ENCODE measurements at regions not wholly inside any gene's neighbourhood (a gene's known extent, or its start where the extent isn't known, plus 50 kb on each side); places are given as distances from the start of the nearest gene placed in this dataset.
A peak's percentile ranks its signal among the peaks of the same experiment; 100 is the strongest.
"Not testable (repeated sequence)": the region's sequence is repeated elsewhere in the genome, so short reads cannot be mapped to it uniquely, and the experiment has no call there.

DNA sequence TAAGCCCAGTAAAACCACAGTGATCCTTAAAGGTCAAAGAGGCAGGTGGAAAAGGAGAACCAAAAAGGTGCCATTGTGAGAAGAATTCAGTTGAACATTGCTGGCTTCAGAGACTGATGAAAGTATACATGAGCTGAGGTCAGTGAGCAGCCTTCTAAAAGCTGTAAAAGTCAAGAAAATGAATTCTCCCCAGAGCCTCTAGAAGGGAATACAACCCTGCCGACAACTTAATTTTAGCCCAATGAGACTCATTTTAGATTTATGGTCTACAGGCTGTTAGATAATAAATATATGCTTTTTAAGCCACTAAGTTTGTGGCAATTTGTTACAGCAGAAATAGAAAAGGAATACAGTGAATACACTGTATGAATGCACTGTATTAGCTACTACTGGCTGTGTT, 911.4 kb downstream of the TRIB2 start:
- Mint-ChIP-seq H3K27me3 (no peaks in the 10 kb centered on the region), H3K4me1 (no peaks in the 10 kb centered on the region), H3K27ac (no peak overlapping the region), H3K9me3 (peaks cover 0 to 4% (median 4%) of the 10 kb centered on the region in 3 donors), H3K4me3 (no peak overlapping the region), H3K36me3 (no peaks in the 10 kb centered on the region)

DNA sequence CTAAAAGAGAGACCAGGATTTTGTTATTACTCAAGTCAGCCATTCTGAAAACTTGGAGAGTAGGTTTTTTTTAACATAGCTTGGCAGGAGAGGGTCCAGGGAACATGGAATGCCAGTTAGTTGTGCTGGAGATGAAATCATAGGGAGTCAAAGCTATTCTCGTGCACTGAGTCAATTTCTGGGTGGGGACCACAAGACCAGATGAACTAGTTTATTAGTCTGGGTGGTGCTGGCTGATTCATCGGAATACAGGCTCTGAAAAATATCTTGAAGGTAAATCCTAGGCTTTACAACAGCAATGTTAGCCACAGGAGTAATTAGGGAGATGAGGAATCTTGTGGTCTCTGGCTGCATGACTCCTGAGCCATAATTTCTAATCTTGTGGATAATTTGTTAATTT, 921.4 kb downstream of the TRIB2 start:
- no peaks in the 10 kb centered on the region for H3K36me3 Mint-ChIP-seq
- H3K27me3 Mint-ChIP-seq: no peaks in the 10 kb centered on the region
- peaks cover 2 to 17% (median 3%) of the 10 kb centered on the region in 3 donors for H3K9me3 Mint-ChIP-seq
- H3K27ac Mint-ChIP-seq: no peak overlapping the region
- H3K4me3 Mint-ChIP-seq: no peak overlapping the region
- no peaks in the 10 kb centered on the region for H3K4me1 Mint-ChIP-seq

DNA sequence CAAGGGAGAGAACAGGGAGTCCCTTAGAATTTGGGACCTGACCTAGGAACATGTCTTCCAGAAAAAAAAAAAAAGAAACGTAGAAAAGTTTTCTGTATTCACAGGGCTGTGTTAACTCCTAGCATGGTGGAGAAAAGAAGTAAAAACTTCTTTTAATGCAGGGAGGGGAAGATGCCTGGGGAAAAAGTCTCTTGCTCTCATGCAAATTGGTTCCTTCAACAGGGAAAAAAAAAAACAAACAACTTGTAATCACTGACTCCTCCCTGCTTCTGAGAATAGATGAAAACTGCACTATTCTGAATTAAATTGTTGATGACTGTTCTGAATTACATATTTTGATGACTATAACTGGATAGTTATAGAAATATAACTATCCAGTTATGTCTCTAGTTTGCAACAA, 933.2 kb downstream of the TRIB2 start:
- no peaks in the 10 kb centered on the region for H3K4me1 Mint-ChIP-seq
- no peak overlapping the region for H3K27ac Mint-ChIP-seq
- no peaks in the 10 kb centered on the region for H3K36me3 Mint-ChIP-seq
- no peaks in the 10 kb centered on the region for H3K27me3 Mint-ChIP-seq
- peaks cover 3 to 19% (median 10%) of the 10 kb centered on the region in 3 donors for H3K9me3 Mint-ChIP-seq
- no peak overlapping the region for H3K4me3 Mint-ChIP-seq

DNA sequence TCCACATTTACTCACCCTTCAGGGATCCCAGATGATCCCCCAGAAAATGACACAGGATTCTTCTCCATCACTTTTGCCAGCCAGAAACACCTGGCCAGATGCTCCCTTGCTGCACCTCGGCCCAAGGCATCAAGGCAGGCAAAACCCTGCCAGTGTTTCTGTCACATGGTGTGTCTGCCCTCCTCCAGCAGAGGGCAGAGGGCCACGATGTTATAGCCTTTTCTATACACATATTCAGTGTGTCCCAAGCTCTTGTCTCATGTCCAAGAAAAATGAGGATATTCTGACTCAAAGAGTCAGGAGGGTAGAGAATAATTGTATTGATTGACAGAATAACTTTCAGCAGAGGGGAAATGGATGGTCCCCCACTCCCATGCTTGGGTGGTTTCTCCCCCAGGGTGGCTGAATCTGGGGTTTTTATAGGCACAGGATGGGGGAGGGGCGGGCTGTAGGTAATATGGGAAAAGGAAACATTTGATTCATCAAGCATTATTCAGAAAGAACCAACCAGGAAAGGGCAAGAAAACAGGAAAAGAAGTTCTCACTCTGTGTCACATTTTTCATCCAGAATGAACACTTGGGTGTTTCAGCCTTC, 933.9 kb downstream of the TRIB2 start:
- peaks cover 2 to 19% (median 10%) of the 10 kb centered on the region in 3 donors for H3K9me3 Mint-ChIP-seq
- no peak overlapping the region for H3K27ac Mint-ChIP-seq
- H3K36me3 Mint-ChIP-seq: no peaks in the 10 kb centered on the region
- no peaks in the 10 kb centered on the region for H3K4me1 Mint-ChIP-seq
- no peaks in the 10 kb centered on the region for H3K27me3 Mint-ChIP-seq
- no peak overlapping the region for H3K4me3 Mint-ChIP-seq

DNA sequence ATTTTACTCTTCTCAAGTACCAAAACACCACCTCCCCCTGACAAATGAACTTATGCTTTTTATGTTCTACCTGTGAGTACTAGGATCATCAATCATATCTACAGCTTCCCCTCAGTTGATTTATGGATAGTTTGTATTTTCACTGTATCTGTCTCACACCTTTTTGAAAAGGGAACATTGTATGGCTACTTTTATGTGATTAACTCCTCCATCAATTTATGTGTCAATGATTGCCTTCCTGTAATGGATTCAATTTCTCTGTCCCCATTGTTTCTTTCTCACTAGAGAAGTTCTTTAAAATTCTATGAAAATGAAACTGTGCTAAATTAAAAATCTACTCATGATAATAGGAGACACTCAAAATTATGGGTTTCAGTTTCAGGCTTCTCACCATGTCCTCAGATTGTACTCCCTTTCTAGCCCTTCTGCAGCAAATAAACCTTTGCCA, 935.0 kb downstream of the TRIB2 start:
- H3K4me1 Mint-ChIP-seq: no peaks in the 10 kb centered on the region
- no peak overlapping the region for H3K4me3 Mint-ChIP-seq
- no peaks in the 10 kb centered on the region for H3K27me3 Mint-ChIP-seq
- H3K27ac Mint-ChIP-seq: peak overlapping the region in 1 of 3 donors; percentile 21
- no peaks in the 10 kb centered on the region for H3K36me3 Mint-ChIP-seq
- peaks cover 2 to 19% (median 10%) of the 10 kb centered on the region in 3 donors for H3K9me3 Mint-ChIP-seq

DNA sequence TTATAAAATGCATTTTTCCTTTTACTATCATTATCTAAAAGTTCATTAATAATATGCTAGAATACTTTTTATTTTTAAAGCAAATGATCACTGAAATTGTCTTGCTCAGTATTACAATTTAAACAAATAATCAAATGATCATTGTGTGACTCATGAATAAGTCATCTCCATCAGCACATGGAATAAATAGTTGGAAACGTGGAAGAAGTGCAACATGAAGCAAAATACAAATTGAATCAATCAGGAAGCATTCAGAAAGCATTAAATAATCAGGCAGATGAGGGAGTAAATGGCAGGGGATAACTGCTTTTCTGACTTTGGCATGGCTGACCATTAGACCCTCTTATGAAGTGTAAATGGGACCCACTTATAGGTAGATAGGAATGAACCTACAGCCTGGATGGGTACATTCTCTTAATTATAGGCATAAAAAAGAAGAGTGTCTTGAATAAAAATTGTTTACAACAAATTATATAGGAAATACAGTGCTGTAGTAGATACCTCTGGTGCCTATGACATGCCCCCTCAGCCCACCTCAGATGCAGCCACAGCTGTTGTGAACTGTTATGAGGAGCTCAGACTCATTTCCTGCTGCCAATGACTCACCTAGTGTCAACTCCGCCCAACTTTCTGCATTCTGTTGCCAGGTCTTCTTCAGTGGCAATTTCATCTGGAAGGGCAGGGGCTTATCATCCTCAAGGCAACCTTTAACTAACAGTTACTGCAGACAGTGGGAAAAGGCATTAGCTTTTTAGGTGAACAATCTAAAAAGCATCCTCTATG, 936.0 kb downstream of the TRIB2 start:
- no peak overlapping the region for H3K4me3 Mint-ChIP-seq
- no peak overlapping the region for H3K27ac Mint-ChIP-seq
- H3K9me3 Mint-ChIP-seq: peaks cover 2 to 19% (median 10%) of the 10 kb centered on the region in 3 donors
- no peaks in the 10 kb centered on the region for H3K27me3 Mint-ChIP-seq
- H3K4me1 Mint-ChIP-seq: no peaks in the 10 kb centered on the region
- H3K36me3 Mint-ChIP-seq: no peaks in the 10 kb centered on the region

DNA sequence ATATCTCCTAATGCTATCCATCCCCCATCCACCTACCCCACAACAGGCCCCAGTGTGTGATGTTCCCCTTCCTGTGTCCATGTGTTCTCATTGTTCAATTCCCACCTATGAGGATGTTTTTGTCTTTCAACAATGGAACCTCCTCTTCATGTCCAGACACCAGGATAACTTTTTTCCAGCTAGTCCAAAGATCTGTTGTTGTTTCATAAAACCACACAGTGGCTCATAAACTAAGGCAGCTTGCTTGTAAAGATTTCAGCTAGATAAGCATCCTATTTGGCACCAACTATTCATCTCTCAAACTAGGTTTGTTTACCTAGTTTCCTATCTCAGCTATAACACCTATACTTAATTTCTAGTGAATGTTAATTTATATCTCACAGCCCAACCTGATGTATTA, 937.7 kb downstream of the TRIB2 start:
- H3K27me3 Mint-ChIP-seq: no peaks in the 10 kb centered on the region
- H3K27ac Mint-ChIP-seq: no peak overlapping the region
- H3K4me1 Mint-ChIP-seq: no peaks in the 10 kb centered on the region
- H3K9me3 Mint-ChIP-seq: peaks cover 5 to 19% (median 8%) of the 10 kb centered on the region in 3 donors
- H3K36me3 Mint-ChIP-seq: no peaks in the 10 kb centered on the region
- no peak overlapping the region for H3K4me3 Mint-ChIP-seq

DNA sequence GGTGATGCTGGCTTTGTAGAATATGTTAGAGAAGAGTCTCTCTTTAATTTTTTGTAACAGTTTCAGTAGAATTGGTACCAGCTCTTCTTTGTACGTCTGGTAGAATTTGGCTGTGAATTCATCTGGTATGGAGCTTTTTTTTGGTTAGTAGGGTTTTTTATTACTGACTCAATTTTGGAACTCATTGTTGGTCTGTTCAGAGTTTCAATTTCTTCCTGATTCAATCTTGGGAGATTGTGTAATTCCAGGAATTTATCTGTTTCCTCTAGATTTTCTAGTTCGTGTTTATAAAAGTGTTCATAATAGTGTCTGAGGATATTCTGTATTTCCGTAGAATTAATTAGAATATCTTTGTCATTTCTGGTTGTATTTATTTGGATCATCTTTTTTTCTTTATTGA, 943.5 kb downstream of the TRIB2 start:
- Mint-ChIP-seq H3K36me3 (no peaks in the 10 kb centered on the region), H3K9me3 (peaks cover 0 to 10% (median 6%) of the 10 kb centered on the region in 3 donors), H3K27me3 (no peaks in the 10 kb centered on the region), H3K27ac (no peak overlapping the region), H3K4me3 (no peak overlapping the region), H3K4me1 (no peaks in the 10 kb centered on the region)

DNA sequence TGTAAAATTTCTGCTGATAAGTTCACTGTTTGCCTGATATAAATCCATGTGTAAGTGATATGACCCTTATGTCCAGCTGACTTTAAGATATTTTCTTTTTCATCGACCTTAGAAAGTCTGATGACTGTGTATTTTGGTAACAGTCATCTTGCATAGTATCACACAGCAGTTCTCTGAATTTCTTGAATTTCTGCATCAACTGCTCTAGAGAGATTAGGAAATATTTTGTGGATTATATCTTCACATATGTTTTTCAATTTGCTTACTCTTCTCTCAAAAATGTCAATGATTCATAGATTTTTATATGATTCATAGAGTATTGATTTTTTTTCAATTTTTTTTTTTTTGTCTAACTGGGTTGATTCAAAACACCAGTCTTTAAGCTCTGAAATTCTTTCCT, 945.3 kb downstream of the TRIB2 start:
- Mint-ChIP-seq H3K4me1 (no peaks in the 10 kb centered on the region), H3K36me3 (no peaks in the 10 kb centered on the region), H3K27me3 (no peaks in the 10 kb centered on the region), H3K4me3 (no peak overlapping the region), H3K27ac (no peak overlapping the region), H3K9me3 (peaks cover 0 to 8% (median 7%) of the 10 kb centered on the region in 3 donors)

DNA sequence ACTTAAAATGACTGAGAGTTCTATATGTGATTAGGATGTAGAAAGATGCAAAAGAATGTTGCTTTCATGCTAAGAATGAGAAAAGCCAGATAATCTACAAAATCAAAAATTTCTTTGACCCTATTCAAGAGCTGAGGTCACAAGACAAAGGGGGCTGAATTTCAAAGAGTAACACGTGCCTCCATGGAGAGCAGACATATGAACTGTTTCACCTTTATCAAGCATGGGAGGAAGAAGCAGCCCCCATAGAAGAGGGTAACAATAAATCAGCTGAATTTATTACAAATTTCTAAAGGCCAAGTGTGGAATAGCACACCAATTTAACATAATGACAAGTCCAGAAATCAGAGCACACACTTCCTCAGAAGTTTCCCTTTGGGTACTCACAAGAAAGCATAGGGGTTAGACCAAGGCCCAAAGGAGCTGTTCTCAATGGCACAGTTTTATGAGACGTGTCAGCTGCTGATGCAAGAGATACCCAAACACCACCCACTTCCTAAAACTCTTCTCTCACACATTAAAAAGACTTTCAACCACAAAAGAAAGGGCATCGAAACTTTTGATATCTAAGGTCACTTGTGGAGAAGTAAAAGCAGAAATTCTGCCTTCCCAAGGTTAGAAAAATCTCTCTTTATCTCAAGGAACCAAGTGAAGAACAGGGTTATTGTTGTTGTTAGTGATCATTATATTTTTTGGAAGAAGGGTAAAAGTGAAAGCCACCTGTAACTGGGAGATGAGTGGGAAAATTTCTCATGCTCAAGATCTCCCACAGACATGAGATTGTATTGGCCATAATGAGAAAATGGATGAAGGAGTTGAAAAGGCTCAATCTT, 950.1 kb downstream of the TRIB2 start:
- Mint-ChIP-seq H3K36me3 (no peaks in the 10 kb centered on the region), H3K27me3 (no peaks in the 10 kb centered on the region), H3K27ac (no peak overlapping the region), H3K4me3 (no peak overlapping the region), H3K4me1 (no peaks in the 10 kb centered on the region), H3K9me3 (peaks cover 2 to 5% (median 3%) of the 10 kb centered on the region in 3 donors)

DNA sequence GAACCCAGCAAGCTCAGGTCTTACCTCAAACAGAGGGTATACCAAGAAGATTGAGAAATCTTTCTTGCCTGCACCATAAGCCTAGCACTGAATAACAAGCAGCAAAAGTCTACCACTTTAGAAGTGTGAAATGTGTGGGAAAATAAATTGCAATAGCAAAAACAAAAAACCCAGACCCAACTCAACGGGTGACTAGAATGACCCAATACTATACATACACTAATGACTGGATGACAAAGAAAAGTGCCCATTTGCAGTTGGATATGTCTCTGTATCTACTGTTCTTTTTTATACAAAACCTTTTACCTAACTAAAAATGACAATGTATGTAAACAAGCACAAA, 950.6 kb downstream of the TRIB2 start:
- Mint-ChIP-seq H3K36me3 (no peaks in the 10 kb centered on the region), H3K27ac (no peak overlapping the region), H3K27me3 (no peaks in the 10 kb centered on the region), H3K4me1 (no peaks in the 10 kb centered on the region), H3K9me3 (peaks cover 2 to 5% (median 3%) of the 10 kb centered on the region in 3 donors), H3K4me3 (no peak overlapping the region)

DNA sequence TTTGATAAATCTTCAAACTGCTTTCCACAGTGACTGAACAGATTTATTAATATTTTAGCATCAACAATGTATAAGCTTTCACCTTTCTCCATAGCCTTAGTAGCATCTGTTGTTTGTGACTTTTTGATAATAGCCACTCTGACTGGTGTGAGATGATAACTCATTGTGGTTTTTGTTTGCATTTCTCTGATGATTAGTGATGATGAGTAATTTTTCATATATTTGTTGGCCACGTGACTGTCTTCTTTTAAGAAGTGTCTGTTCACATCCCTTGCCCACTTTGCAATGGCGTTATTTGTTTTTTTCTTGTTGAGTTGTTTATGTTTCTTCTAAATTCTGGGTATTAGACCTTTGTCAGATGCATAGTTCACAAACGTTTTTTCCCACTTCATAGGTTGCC, 952.9 kb downstream of the TRIB2 start:
- Mint-ChIP-seq H3K9me3 (peaks cover 2 to 5% (median 3%) of the 10 kb centered on the region in 3 donors), H3K36me3 (no peaks in the 10 kb centered on the region), H3K4me1 (no peaks in the 10 kb centered on the region), H3K27me3 (no peaks in the 10 kb centered on the region), H3K4me3 (no peak overlapping the region), H3K27ac (no peak overlapping the region)

DNA sequence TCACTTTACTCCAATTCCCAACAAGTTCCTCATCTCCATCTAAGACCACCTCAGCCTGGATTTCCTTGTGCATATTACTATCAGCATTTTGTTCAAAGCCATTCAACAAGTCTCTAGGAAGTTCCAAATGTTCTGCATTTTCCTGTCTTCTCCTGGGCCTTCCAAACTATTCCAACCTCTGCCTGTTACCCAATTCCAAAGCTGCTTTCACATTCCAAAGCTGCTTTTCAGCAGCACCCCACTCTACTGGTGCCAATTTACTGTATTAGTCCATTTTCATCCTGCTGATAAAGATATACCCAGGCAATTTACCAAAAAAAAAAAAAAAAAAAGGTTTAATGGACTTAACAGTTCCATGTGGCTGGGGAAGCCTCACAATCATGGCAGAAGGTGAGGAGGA, 957.1 kb downstream of the TRIB2 start:
- not testable (repeated sequence) for H3K9me3 Mint-ChIP-seq, H3K4me1 Mint-ChIP-seq, H3K27ac Mint-ChIP-seq, H3K36me3 Mint-ChIP-seq, H3K27me3 Mint-ChIP-seq, H3K4me3 Mint-ChIP-seq

DNA sequence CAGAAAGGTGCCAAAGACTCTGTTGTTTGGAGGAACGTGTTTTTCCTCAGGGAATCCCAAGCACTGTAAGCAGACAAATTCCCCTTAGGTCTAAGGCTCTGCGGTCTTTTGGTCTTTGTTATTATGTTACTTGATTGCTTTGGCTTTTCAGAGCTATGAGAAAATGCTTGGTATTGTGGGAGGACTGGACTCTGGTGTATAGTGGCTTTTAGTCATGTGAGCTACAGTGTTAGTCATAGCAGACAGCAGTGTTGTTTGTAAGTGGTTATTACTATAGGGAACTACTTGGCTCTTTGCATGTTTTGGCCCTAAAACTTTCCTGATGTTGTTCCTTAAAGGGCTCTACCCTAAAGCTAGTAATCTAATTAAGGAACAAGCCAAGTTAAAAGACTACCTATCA, 956.2 kb upstream of the LRATD1 start:
- no peaks in the 10 kb centered on the region for H3K4me1 Mint-ChIP-seq
- H3K4me3 Mint-ChIP-seq: no peak overlapping the region
- H3K9me3 Mint-ChIP-seq: peaks cover 0 to 2% (median 0%) of the 10 kb centered on the region in 3 donors
- no peak overlapping the region for H3K27ac Mint-ChIP-seq
- H3K27me3 Mint-ChIP-seq: no peaks in the 10 kb centered on the region
- H3K36me3 Mint-ChIP-seq: no peaks in the 10 kb centered on the region

DNA sequence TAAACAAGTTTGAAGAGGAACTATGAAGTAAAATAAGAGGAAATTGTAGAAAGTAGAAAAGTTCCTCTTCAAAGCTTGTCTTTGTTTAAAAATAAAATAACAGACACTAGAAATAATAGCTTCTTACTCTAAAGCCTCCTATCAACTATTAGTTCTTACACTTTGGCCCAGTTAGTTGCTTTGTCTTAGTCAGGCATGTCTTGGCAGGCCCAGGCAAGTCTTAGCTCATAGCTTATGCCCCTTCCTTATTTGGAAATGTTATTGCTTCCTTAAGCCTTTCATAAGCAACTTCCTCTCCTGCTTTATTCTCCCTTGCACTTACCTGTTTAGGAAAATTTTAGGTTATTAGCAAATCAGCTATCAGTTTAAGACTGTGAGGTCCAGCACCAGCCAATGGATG, 950.6 kb upstream of the LRATD1 start:
- H3K4me3 Mint-ChIP-seq: no peak overlapping the region
- no peaks in the 10 kb centered on the region for H3K36me3 Mint-ChIP-seq
- no peaks in the 10 kb centered on the region for H3K4me1 Mint-ChIP-seq
- H3K9me3 Mint-ChIP-seq: peaks cover 3 to 18% (median 5%) of the 10 kb centered on the region in 3 donors
- no peak overlapping the region for H3K27ac Mint-ChIP-seq
- no peaks in the 10 kb centered on the region for H3K27me3 Mint-ChIP-seq

Data from IgD-negative memory B cell (primary cell).